DND-41 (cell line): ENCODE measurements at regions not wholly inside any gene's neighbourhood (a gene's known extent, or its start where the extent isn't known, plus 50 kb on each side); places are given as distances from the start of the nearest gene placed in this dataset.

ENCODE experiments used
- EZH2 ChIP-seq: IDR thresholded peaks from 3 replicates; pipeline ENCODE4 v1.6.1; 2012; ENCODE audit warnings: borderline replicate concordance, low read depth, mild to moderate bottlenecking, moderate library complexity, low read length, inconsistent platforms; ENCODE audit not compliant: severe bottlenecking
- TF ChIP-seq, protein P1 (sequence below): IDR thresholded peaks from 2 replicates; pipeline ENCODE4 v1.5.1; 2012; ENCODE audit warnings: borderline replicate concordance, low read length, moderate library complexity, mild to moderate bottlenecking; ENCODE audit not compliant: poor library complexity, severe bottlenecking; ENCODE audit errors: extremely low read depth

DNA sequence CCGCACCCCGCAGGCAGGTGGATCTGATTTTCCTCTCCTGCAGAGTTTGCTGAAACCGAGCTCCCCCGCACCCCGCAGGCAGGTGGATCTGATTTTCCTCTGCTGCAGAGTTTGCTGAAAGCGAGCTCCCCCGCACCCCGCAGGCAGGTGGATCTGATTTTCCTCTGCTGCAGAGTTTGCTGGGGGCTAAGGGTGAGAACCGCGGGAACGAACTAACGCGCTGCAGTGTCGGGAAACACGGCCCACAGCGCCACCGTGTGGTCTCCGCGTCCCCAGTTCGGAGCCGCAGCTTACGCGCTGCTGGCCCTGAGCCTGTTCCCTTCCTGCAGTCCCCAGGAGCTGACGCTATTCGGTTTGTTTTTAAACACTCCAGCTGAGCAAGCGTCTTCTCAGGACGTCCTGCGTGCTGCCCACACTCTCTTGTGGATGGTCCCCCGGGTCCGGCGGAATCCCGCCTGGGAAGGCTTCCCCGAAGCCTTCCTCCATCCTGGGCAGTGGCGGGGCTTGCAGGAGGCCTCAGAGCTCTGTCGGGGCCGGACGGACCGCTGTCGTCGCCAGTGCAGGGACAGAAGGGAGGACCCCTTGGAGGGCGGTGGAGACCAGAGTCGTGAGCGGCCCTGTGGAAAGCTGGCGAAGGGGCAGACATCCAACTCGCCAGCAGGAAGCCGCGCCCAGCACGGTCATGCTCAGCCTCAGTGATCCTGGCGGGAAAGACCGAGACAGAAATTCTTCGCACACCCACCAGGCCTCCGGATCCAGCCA is 121.2 kb upstream of the LPCAT1 start:
- TF ChIP-seq, protein P1, sequence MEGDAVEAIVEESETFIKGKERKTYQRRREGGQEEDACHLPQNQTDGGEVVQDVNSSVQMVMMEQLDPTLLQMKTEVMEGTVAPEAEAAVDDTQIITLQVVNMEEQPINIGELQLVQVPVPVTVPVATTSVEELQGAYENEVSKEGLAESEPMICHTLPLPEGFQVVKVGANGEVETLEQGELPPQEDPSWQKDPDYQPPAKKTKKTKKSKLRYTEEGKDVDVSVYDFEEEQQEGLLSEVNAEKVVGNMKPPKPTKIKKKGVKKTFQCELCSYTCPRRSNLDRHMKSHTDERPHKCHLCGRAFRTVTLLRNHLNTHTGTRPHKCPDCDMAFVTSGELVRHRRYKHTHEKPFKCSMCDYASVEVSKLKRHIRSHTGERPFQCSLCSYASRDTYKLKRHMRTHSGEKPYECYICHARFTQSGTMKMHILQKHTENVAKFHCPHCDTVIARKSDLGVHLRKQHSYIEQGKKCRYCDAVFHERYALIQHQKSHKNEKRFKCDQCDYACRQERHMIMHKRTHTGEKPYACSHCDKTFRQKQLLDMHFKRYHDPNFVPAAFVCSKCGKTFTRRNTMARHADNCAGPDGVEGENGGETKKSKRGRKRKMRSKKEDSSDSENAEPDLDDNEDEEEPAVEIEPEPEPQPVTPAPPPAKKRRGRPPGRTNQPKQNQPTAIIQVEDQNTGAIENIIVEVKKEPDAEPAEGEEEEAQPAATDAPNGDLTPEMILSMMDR = peak; percentile 92
- TF ChIP-seq EZH2 = no peak
